NCI-H1417 treated with DMSO at 0.1 percent for 48 hours (cell line): ENCODE measurements at regions not wholly inside any gene's neighbourhood (a gene's known extent, or its start where the extent isn't known, plus 50 kb on each side); places are given as distances from the start of the nearest gene placed in this dataset.

Experiments
- DNase-seq: peaks from one replicate; lab custom pipeline; 2025; lab: John Stamatoyannopoulos, UW

- DNase-seq, result no peak
These were observed 324.6 kb downstream of the DYSF start for GRCh38 chr2:71777946-71778345.

- DNase-seq, result no peak
These were observed 322.9 kb downstream of the DYSF start for GRCh38 chr2:71776227-71776626.

GRCh38 chr2:71773218-71773617 lies 319.9 kb downstream of the DYSF start:
- DNase-seq, result no peak

- no peak for DNase-seq
These were observed 319.3 kb downstream of the DYSF start for GRCh38 chr2:71772510-71773172.

- no peak for DNase-seq
These were observed 314.3 kb downstream of the DYSF start for GRCh38 chr2:71767663-71768062.

- DNase-seq, result no peak
These were observed 305.7 kb downstream of the DYSF start for GRCh38 chr2:71759060-71759459.

- DNase-seq, result no peak
These were observed 304.0 kb downstream of the DYSF start for GRCh38 chr2:71757351-71757750.

GRCh38 chr2:71756280-71756906 lies 303.0 kb downstream of the DYSF start:
- DNase-seq, result no peak

GRCh38 chr2:71751590-71751989 lies 298.2 kb downstream of the DYSF start:
- DNase-seq, result no peak

- DNase-seq, result no peak
These were observed 296.3 kb downstream of the DYSF start for GRCh38 chr2:71749671-71750101.

- no peak for DNase-seq
These were observed 294.9 kb downstream of the DYSF start for GRCh38 chr2:71748227-71748626.

GRCh38 chr2:71747559-71747958 lies 294.2 kb downstream of the DYSF start:
- no peak for DNase-seq

GRCh38 chr2:71746946-71747501 lies 293.7 kb downstream of the DYSF start:
- no peak for DNase-seq

GRCh38 chr2:71744781-71745180 lies 291.4 kb downstream of the DYSF start:
- DNase-seq, result no peak

GRCh38 chr2:71743995-71744675 lies 290.8 kb downstream of the DYSF start:
- no peak for DNase-seq

- no peak for DNase-seq
These were observed 289.7 kb downstream of the DYSF start for GRCh38 chr2:71742953-71743601.

- DNase-seq, result no peak
These were observed 283.6 kb downstream of the DYSF start for GRCh38 chr2:71736986-71737385.

- DNase-seq, result no peak
These were observed 282.9 kb downstream of the DYSF start for GRCh38 chr2:71736091-71736861.
